ENCODE measurements at regions not wholly inside any gene's neighbourhood (a gene's known extent, or its start where the extent isn't known, plus 50 kb on each side); places are given as distances from the start of the nearest gene placed in this dataset.

DNA sequence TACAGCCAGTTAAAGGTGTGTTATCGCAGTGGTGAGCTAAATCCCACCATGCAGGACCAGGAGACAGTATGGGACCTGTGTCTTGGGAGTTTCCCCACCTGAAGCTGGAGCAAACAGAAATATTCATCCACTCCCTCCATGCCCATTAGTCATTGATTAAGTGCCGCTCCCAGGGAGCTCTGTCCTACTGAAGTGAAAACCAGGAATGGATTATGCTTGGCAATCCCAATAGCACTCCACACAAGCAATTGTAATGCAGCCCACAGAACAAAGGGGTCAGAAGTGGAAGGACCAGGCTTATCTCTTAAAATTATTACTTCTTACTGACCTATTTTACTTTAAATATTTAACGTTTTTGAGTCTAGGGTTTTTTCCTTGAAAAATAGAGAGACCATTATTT lies 1005.4 kb downstream of the ADGRL2 start:
- Histone ChIP-seq H3K4me1 (no peaks in the 10 kb centered on the region), H3K9me3 (no peaks in the 10 kb centered on the region), H3K4me3 (no peak overlapping the region), H3K27ac (no peak overlapping the region), H3K36me3 (no peaks in the 10 kb centered on the region), H3K27me3 (no peaks in the 10 kb centered on the region)
- TF ChIP-seq CTCF (IDR thresholded peaks at IDR 0.05) = no peak
- TF ChIP-seq POLR2A (IDR thresholded peaks at IDR 0.05) = no peak
- no peak for DNase-seq

GRCh38 chr1:82801176-82801575 lies 1000.4 kb downstream of the ADGRL2 start:
- DNase-seq = no peak
- Histone ChIP-seq H3K4me1 (no peaks in the 10 kb centered on the region), H3K4me3 (no peak overlapping the region), H3K27me3 (no peaks in the 10 kb centered on the region), H3K27ac (no peak overlapping the region), H3K9me3 (no peaks in the 10 kb centered on the region), H3K36me3 (no peaks in the 10 kb centered on the region)
- TF ChIP-seq POLR2A (IDR thresholded peaks at IDR 0.05) = no peak
- TF ChIP-seq CTCF (IDR thresholded peaks at IDR 0.05) = no peak

- no peak overlapping the region for H3K4me3 ChIP-seq
- TF ChIP-seq POLR2A (IDR thresholded peaks at IDR 0.05) (no peak), CTCF (IDR thresholded peaks at IDR 0.05) (no peak)
- H3K4me1 ChIP-seq = no peaks in the 10 kb centered on the region
- no peaks in the 10 kb centered on the region for H3K27me3 ChIP-seq
- H3K9me3 ChIP-seq = no peaks in the 10 kb centered on the region
- no peak for DNase-seq
- no peaks in the 10 kb centered on the region for H3K36me3 ChIP-seq
- no peak overlapping the region for H3K27ac ChIP-seq
These were observed 1000.0 kb downstream of the ADGRL2 start for GRCh38 chr1:82800721-82801120.

DNA sequence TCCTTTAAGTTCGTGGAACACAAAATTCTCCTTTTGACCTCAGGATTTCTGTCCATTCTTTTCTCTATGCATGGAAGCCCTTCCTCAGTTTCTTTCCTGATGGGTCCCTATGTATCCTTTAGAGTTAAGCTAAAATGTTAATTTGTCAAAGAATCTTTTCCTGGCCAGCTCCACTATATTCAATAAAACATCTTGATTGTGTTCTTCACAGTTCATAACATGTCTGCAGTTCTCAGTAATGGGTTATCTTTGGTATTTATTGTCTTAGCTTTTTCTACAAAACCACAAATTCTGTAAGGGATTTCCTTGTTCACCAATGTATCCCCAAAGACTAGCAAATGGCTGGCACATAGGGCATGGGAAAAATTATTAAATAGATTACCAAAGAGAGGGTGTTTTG lies 998.5 kb downstream of the ADGRL2 start:
- no peak overlapping the region for H3K27ac ChIP-seq
- no peaks in the 10 kb centered on the region for H3K4me1 ChIP-seq
- no peak overlapping the region for H3K4me3 ChIP-seq
- no peak for DNase-seq
- H3K27me3 ChIP-seq = no peaks in the 10 kb centered on the region
- no peaks in the 10 kb centered on the region for H3K36me3 ChIP-seq
- no peaks in the 10 kb centered on the region for H3K9me3 ChIP-seq
- TF ChIP-seq POLR2A (IDR thresholded peaks at IDR 0.05) = no peak
- TF ChIP-seq CTCF (IDR thresholded peaks at IDR 0.05) = no peak

- TF ChIP-seq POLR2A (IDR thresholded peaks at IDR 0.05) (no peak), CTCF (IDR thresholded peaks at IDR 0.05) (no peak)
- Histone ChIP-seq H3K27ac (no peak overlapping the region), H3K4me1 (no peaks in the 10 kb centered on the region), H3K27me3 (no peaks in the 10 kb centered on the region), H3K4me3 (no peak overlapping the region), H3K36me3 (no peaks in the 10 kb centered on the region), H3K9me3 (no peaks in the 10 kb centered on the region)
- DNase-seq = no peak
These were observed 994.9 kb downstream of the ADGRL2 start for GRCh38 chr1:82795508-82796149.

GRCh38 chr1:82792151-82792550 lies 991.4 kb downstream of the ADGRL2 start:
- TF ChIP-seq POLR2A (IDR thresholded peaks at IDR 0.05) (no peak), CTCF (IDR thresholded peaks at IDR 0.05) (no peak)
- Histone ChIP-seq H3K36me3 (no peaks in the 10 kb centered on the region), H3K4me3 (no peak overlapping the region), H3K27ac (no peak overlapping the region), H3K27me3 (no peaks in the 10 kb centered on the region), H3K4me1 (no peaks in the 10 kb centered on the region), H3K9me3 (no peaks in the 10 kb centered on the region)
- no peak for DNase-seq

All from Peyer's patch (tissue), 4 donors.